ENCODE measurements at regions not wholly inside any gene's neighbourhood (a gene's known extent, or its start where the extent isn't known, plus 50 kb on each side); places are given as distances from the start of the nearest gene placed in this dataset.

GRCh38 chr7:46511442-46512215 lies 590.6 kb upstream of the IGFBP3 start:
- DNase-seq (peak in 1 of 5 donors; percentile 30), ATAC-seq (peak; percentile 71 to 92 (median 90))
- 42 to 57% (median 46%) methylated on average over 3 of the region's 3 CpGs for WGBS, 4 donors
- H3K27me3 ChIP-seq: no peaks in the 10 kb centered on the region
- H3K4me3 ChIP-seq: no peak overlapping the region
- no peaks in the 10 kb centered on the region for H3K4me1 ChIP-seq
- TF ChIP-seq CTCF (IDR thresholded peaks at IDR 0.05): no peak
- TF ChIP-seq POLR2A (IDR thresholded peaks at IDR 0.05): no peak
- peaks cover 0 to 27% (median 6%) of the 10 kb centered on the region in 12 donors for H3K9me3 ChIP-seq
- H3K27ac ChIP-seq: no peak overlapping the region
- intact Hi-C loops (cut with DNase I): no loop called here
- no peaks in the 10 kb centered on the region for H3K36me3 ChIP-seq

DNA sequence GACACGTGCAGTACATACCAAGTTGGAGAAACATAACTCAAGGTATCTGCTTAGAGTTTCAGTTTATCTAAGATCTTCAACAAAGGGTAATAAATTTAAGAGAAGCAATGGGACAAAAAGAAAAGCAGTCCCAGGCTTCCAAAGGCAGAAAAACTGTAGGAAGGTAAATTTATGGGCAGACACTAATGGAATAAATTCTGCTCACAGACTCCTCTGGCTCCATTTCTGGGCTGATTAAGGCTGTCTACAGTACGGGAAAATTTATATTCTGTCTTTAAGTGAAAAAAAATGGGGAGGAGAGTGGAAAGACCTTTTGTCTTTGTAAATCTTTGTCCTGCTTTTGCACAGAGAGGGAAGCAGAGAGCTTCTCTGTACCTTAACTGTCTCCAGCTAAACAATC lies 587.5 kb upstream of the IGFBP3 start:
- no peaks in the 10 kb centered on the region for H3K36me3 ChIP-seq
- no peaks in the 10 kb centered on the region for H3K27me3 ChIP-seq
- intact Hi-C loops (cut with DNase I): no loop called here
- no peak for ATAC-seq
- DNase-seq: no peak
- 63 to 83% (median 82%) methylated on average over 2 of the region's 2 CpGs for WGBS, 4 donors
- no peak overlapping the region for H3K4me3 ChIP-seq
- no peaks in the 10 kb centered on the region for H3K4me1 ChIP-seq
- H3K9me3 ChIP-seq: peaks cover 0 to 47% (median 6%) of the 10 kb centered on the region in 12 donors
- TF ChIP-seq POLR2A (IDR thresholded peaks at IDR 0.05): no peak
- TF ChIP-seq CTCF (IDR thresholded peaks at IDR 0.05): no peak
- no peak overlapping the region for H3K27ac ChIP-seq

DNA sequence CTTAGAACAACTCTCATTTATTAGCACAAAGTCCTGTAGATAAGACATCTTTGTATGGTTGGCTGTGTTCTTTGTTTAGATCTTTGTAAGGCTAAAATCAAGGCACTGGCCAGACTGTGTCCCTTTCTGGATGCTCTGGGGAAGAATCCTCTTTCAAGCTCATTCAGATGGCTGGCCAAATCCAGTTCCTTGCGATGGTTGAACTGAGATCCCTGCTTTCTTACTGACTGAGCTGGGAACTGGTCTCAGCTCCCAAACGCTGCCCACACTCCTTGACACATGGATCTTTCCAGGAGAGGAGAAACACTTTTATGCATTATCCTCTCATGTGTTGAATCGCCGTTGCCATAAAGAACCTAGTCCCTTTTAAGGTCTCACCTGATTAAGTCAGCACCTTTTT lies 586.5 kb upstream of the IGFBP3 start:
- no peak for DNase-seq
- intact Hi-C loops (cut with DNase I): no loop called here
- Histone ChIP-seq H3K27ac (no peak overlapping the region), H3K4me1 (no peaks in the 10 kb centered on the region), H3K36me3 (no peaks in the 10 kb centered on the region), H3K9me3 (peaks cover 0 to 51% (median 9%) of the 10 kb centered on the region in 12 donors), H3K4me3 (no peak overlapping the region), H3K27me3 (no peaks in the 10 kb centered on the region)
- 83 to 91% (median 89%) methylated on average over 4 of the region's 4 CpGs for WGBS, 4 donors
- no peak for ATAC-seq
- no peak for TF ChIP-seq POLR2A (IDR thresholded peaks at IDR 0.05)
- no peak for TF ChIP-seq CTCF (IDR thresholded peaks at IDR 0.05)

GRCh38 chr7:46494441-46494840 lies 573.4 kb upstream of the IGFBP3 start:
- 76 to 94% (median 92%) methylated on average over 3 of the region's 3 CpGs for WGBS, 4 donors
- peaks cover 0 to 25% (median 1%) of the 10 kb centered on the region in 12 donors for H3K9me3 ChIP-seq
- DNase-seq (no peak), ATAC-seq (no peak)
- H3K36me3 ChIP-seq: no peaks in the 10 kb centered on the region
- H3K4me3 ChIP-seq: no peak overlapping the region
- TF ChIP-seq CTCF (IDR thresholded peaks at IDR 0.05) (no peak), POLR2A (IDR thresholded peaks at IDR 0.05) (no peak)
- intact Hi-C loops (cut with DNase I): no loop called here
- H3K27ac ChIP-seq: no peak overlapping the region
- no peaks in the 10 kb centered on the region for H3K4me1 ChIP-seq
- H3K27me3 ChIP-seq: no peaks in the 10 kb centered on the region

All from heart left ventricle (tissue), 16 donors.